Coronary artery (tissue), 2 donors: ENCODE measurements at regions not wholly inside any gene's neighbourhood (a gene's known extent, or its start where the extent isn't known, plus 50 kb on each side); places are given as distances from the start of the nearest gene placed in this dataset.

ENCODE experiments used
- DNase-seq: peaks from one replicate; pipeline ENCODE4 v3.0.0-alpha.2; 2017; ENCODE audit warnings: low spot score
- H3K27ac ChIP-seq, 2 donors: fragments of 200-600 bp; sonication (generic); one replicate each; pipeline ENCODE4 v1.5.1; 2016 to 2019
- H3K4me3 ChIP-seq: fragments of 200-600 bp; sonication (generic); 2 replicates; pipeline ENCODE4 v1.5.1; 2016; ENCODE audit warnings: mild to moderate bottlenecking, moderate library complexity
- TF ChIP-seq, protein P1 (sequence below): fragments of 200-600 bp; sonication (generic); IDR thresholded peaks from one replicate; pipeline ENCODE4 v1.5.1; 2019; ENCODE audit warnings: antibody characterized with exemption

DNA sequence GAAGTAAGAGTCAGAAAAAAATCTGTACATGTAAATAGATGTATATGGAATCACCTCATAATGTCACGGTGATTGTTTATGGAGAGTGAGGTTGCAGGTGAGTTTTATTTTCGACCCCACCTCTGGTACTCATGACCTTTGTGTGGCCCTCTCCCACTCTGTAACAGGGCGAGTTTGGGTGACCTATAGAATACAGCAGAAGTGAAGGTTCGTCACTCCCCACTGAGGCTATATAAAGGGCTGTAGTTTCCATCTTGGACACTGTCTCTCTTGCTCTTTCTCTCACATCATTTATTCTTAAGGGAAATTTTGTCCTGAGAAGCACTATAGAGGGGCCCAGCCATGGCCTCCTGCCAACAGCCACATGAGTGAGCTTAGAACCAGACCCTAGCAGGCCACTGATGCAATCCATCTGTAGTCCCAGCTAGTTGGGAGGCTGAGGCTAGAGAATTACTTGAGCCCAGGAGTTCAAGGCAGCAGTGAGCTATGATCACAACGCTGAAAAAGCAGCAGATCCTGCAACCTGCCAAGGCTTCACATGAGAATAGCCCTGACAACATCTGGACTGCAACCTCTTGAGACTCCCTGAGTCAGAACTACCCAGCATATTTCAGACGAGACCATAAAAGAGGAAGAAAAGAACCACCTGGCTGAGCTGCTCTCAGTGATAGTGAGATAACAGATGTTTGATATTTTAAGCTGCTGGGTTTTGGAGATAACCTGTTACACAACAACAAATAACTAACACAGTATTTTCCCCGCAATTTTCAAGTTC is 74.3 kb upstream of the SLC1A4 start:
- H3K4me3 ChIP-seq, result no peak overlapping the region
- H3K27ac ChIP-seq, result no peak overlapping the region
- DNase-seq, result no peak

DNA sequence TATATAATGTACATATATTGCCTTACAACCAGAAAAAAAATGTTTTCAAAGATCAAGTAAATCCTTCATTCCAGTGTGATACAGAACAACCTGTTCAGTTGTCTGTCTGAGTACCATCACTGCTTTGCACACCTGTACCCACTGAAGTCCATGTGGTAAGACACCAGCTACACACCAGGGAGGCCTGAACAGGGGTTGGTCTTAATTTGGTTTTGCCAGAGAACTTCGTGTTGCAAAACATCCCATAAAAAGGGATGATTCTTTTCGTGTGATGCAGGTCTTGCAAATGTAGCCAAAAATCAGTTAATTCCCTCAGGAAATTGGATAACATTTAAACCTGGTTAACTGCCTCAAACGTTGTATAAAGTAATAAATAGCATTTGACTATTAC is 73.7 kb upstream of the SLC1A4 start:
- H3K4me3 ChIP-seq, result no peak overlapping the region
- no peak for DNase-seq
- H3K27ac ChIP-seq, result no peak overlapping the region
- TF ChIP-seq, protein P1, sequence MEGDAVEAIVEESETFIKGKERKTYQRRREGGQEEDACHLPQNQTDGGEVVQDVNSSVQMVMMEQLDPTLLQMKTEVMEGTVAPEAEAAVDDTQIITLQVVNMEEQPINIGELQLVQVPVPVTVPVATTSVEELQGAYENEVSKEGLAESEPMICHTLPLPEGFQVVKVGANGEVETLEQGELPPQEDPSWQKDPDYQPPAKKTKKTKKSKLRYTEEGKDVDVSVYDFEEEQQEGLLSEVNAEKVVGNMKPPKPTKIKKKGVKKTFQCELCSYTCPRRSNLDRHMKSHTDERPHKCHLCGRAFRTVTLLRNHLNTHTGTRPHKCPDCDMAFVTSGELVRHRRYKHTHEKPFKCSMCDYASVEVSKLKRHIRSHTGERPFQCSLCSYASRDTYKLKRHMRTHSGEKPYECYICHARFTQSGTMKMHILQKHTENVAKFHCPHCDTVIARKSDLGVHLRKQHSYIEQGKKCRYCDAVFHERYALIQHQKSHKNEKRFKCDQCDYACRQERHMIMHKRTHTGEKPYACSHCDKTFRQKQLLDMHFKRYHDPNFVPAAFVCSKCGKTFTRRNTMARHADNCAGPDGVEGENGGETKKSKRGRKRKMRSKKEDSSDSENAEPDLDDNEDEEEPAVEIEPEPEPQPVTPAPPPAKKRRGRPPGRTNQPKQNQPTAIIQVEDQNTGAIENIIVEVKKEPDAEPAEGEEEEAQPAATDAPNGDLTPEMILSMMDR, result no peak

More for the DNA sequence above, 74.3 kb upstream of the SLC1A4 start:
- TF ChIP-seq, protein P1, result no peak

DNA sequence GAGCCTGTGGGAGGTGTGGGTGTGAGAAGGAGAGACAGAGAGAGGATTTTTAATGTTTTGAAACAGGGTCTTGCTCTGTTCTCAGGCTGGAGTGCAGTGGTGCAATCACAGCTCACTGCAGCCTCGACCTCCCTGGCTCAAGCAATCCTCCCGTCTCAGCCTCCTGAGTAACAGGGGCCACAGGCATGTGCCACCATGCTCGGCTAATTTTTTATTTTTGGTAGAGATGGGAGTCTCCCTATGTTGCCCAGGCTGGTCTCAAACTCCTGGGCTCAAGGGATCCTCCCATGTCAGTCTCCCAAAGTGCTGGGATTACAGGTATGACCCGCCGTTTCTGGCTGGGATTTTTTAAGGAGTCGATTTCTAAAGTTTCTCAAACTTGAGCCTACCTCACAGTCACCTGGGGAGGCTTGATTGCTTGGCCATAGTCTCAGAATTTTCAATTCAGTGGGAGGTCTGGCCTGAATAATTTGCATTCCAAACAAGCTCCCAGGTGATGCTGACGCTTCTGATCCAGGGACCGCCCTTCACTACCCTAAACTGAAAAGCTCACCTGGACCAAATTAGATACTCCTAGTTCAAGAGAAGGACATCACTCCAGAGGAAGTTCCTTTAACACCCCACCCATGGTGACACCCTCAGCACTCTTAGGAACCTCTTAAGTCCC is 70.8 kb upstream of the SLC1A4 start:
- DNase-seq, result no peak
- H3K4me3 ChIP-seq, result peak overlapping the region; percentile 66
- TF ChIP-seq, protein P1, result no peak
- H3K27ac ChIP-seq, result peak overlapping the region in 1 of 2 donors; percentile 41

DNA sequence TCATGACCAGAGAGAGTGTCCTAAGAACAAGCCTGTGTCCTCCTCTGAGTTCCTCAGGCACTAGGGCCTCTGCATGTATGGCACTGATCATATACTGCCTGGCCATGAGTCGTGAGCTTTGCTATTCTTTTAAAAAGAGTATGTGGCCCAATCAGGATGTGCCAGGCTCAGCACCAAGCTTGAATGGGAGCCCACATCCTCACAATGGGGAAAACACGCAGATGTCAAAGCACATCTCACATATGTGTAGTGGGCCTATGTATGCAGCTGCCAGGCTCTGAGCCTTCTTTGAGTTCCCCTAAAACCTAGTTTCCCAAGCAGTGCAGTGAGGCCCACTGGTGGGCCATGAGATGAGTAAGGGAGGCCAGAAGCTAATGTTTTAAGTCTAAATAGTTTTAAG is 69.9 kb upstream of the SLC1A4 start:
- no peak overlapping the region for H3K27ac ChIP-seq
- H3K4me3 ChIP-seq, result no peak overlapping the region
- DNase-seq, result no peak
- TF ChIP-seq, protein P1, result no peak

DNA sequence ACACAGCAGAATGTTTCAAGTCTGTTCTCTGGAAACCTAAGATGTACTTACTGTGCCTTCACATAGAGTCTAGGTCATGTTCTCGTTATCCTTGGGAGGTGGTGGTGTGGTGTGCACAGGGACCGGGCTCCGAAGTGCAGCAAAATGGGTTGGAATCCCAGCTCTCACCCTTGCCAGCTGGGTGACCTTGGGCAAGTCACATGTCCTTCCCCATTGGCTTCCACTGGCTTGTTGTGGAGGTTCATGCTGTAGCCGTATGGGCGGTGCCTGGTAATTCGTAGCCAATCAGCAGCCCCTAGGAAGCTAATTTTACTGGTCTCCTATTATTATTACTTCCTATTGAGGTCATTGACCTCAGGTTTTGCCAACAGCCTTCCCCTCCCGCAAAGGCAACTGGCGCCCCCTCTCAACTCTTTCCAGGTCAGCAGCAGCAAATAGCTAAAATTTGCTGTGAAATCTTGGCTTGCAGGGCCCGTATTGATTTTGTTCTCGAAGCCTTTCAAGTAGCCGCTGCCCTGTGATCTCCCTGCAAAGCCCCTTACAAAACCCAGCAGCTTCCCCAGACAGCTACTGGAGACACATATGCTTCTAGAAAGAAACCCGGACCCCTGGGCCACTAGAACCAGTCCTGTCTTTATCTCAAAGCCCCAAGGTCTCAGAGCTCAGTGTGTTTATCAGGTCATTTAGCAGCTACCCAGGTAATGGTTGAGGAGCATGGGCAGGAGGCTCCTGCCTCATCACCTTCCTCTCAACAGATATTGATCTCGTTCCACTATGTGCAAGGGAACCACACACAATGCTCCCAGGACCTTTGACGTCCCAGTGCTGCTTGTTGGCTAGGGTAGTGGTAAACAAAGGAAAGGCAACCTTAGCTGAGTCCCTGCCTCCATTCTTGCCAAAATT is 66.5 kb upstream of the SLC1A4 start:
- H3K4me3 ChIP-seq, result no peak overlapping the region
- TF ChIP-seq, protein P1, result no peak
- no peak for DNase-seq
- no peak overlapping the region for H3K27ac ChIP-seq

DNA sequence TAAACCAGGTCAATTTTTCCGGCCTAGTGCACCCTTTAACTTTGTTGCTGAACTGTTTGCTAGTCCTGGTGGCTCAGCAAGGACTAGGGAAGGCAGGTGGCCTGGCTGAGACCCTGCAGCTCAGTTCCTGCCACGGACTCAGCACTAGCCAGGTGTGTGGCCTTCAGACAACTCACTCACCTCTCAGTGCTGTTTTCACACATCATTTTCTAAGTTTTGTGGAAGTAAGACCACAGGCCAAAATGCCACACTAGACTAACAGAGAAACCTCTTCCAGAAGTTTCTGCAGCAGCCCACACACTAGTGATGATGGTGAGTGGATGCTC is 65.9 kb upstream of the SLC1A4 start:
- DNase-seq, result no peak
- H3K27ac ChIP-seq, result no peak overlapping the region
- TF ChIP-seq, protein P1, result no peak
- H3K4me3 ChIP-seq, result no peak overlapping the region
